GM23338 (cell line): ENCODE measurements at regions not wholly inside any gene's neighbourhood (a gene's known extent, or its start where the extent isn't known, plus 50 kb on each side); places are given as distances from the start of the nearest gene placed in this dataset.

Experiments used
- ATAC-seq: fragments of 200-7000 bp; cut with Tn5 transposase; 3 replicates; pipeline ENCODE4 v1.9.1; 2020
- DNase-seq: peaks from one replicate; pipeline ENCODE4 v3.0.0-alpha.2; 2015; ENCODE audit warnings: low spot score
- H2AFZ ChIP-seq: fragments of 200-600 bp; sonication (generic); 2 replicates; pipeline ENCODE4 v1.8.0; 2016; ENCODE audit warnings: antibody characterized with exemption, mild to moderate bottlenecking, moderate library complexity
- H3F3A ChIP-seq: fragments of 200-600 bp; sonication (generic); replicated peaks from 2 replicates; pipeline ENCODE4 v1.8.0; 2017; ENCODE audit warnings: antibody characterized with exemption, mixed run types, low read depth
- H3K27ac ChIP-seq: fragments of 200-600 bp; sonication (generic); 2 replicates; pipeline ENCODE4 v1.6.1; 2016; ENCODE audit warnings: low read depth
- H3K27me3 ChIP-seq: fragments of 200-600 bp; sonication (generic); 2 replicates; pipeline ENCODE4 v1.8.0; 2016; ENCODE audit warnings: mild to moderate bottlenecking, mixed run types, moderate library complexity; ENCODE audit not compliant: insufficient read depth
- H3K36me3 ChIP-seq: fragments of 200-600 bp; sonication (generic); 2 replicates; pipeline ENCODE4 v1.8.0; 2016; ENCODE audit warnings: mild to moderate bottlenecking; ENCODE audit not compliant: insufficient read depth
- H3K4me1 ChIP-seq: fragments of 200-600 bp; sonication (generic); 2 replicates; pipeline ENCODE4 v1.8.0; 2016; ENCODE audit warnings: mild to moderate bottlenecking, moderate library complexity; ENCODE audit not compliant: insufficient read depth
- H3K4me2 ChIP-seq: fragments of 200-600 bp; sonication (generic); 2 replicates; pipeline ENCODE4 v1.7.1; 2017; ENCODE audit warnings: mixed run types
- H3K4me3 ChIP-seq: fragments of 200-600 bp; sonication (generic); 2 replicates; pipeline ENCODE4 v1.6.1; 2016; ENCODE audit warnings: mixed run types
- H3K79me2 ChIP-seq: fragments of 200-600 bp; sonication (generic); replicated peaks from 2 replicates; pipeline ENCODE4 v1.8.0; 2017; ENCODE audit warnings: mild to moderate bottlenecking; ENCODE audit not compliant: insufficient read depth
- H3K9me2 ChIP-seq: fragments of 200-600 bp; sonication (generic); 2 replicates; pipeline ENCODE4 v1.8.0; 2017; ENCODE audit not compliant: insufficient read depth
- H4K20me1 ChIP-seq: fragments of 200-600 bp; sonication (generic); replicated peaks from 2 replicates; pipeline ENCODE4 v1.8.0; 2017; ENCODE audit warnings: mild to moderate bottlenecking; ENCODE audit not compliant: insufficient read depth
- H3K27ac Mint-ChIP-seq: 2 replicates; pipeline ENCODE4 v1.8.0; 2020; ENCODE audit warnings: inconsistent platforms, mild to moderate bottlenecking, moderate library complexity, mixed read lengths
- H3K27me3 Mint-ChIP-seq: 3 replicates; pipeline ENCODE4 v1.8.0; 2022; ENCODE audit warnings: low read depth, mild to moderate bottlenecking, moderate library complexity, mixed read lengths, inconsistent platforms; ENCODE audit not compliant: insufficient read depth, poor library complexity
- H3K36me3 Mint-ChIP-seq: 3 replicates; pipeline ENCODE4 v1.8.0; 2021; ENCODE audit warnings: low read depth, mild to moderate bottlenecking, inconsistent platforms, moderate library complexity, mixed read lengths
- H3K4me1 Mint-ChIP-seq: 3 replicates; pipeline ENCODE4 v1.8.0; 2020; ENCODE audit warnings: mild to moderate bottlenecking, inconsistent platforms, mixed read lengths
- H3K4me3 Mint-ChIP-seq: 3 replicates; pipeline ENCODE4 v1.8.0; 2021; ENCODE audit warnings: moderate library complexity, mild to moderate bottlenecking, inconsistent platforms, mixed read lengths
- H3K9me3 Mint-ChIP-seq: 3 replicates; pipeline ENCODE4 v1.8.0; 2020; ENCODE audit warnings: moderate library complexity, mild to moderate bottlenecking, inconsistent platforms, mixed read lengths
- CREB1 ChIP-seq: fragments of 250-450 bp; sonication (Bioruptor Pico); IDR thresholded peaks from 2 replicates; pipeline ENCODE4 v1.5.0; 2020; ENCODE audit warnings: low read depth, mild to moderate bottlenecking, moderate library complexity
- CTCF ChIP-seq, 2 experiments: fragments of 200-600 bp in 1 of 2; sonication (generic) in 1 of 2; conservative IDR thresholded peaks; 2 replicates each; pipeline versions ENCODE4 v1.5.1 to v1.6.1; 2016 to 2017; ENCODE audit warnings: antibody characterized with exemption in 2 of 2, low read depth in 2 of 2, mild to moderate bottlenecking in 2 of 2, moderate library complexity in 1 of 2
- EZH2 ChIP-seq: fragments of 200-600 bp; sonication (generic); IDR thresholded peaks from one replicate; pipeline ENCODE4 v1.8.0; 2017; ENCODE audit warnings: antibody characterized with exemption, mild to moderate bottlenecking, low read depth; ENCODE audit not compliant: unreplicated experiment
- EZH2phosphoT487 ChIP-seq: fragments of 200-600 bp; sonication (generic); IDR thresholded peaks from one replicate; pipeline ENCODE4 v1.8.1; 2018; ENCODE audit warnings: antibody characterized with exemption; ENCODE audit not compliant: unreplicated experiment
- JUNB ChIP-seq: IDR thresholded peaks from one replicate; pipeline ENCODE4 v1.6.1; 2016; ENCODE audit warnings: antibody characterized with exemption; ENCODE audit not compliant: unreplicated experiment
- NANOG ChIP-seq: IDR thresholded peaks from 2 replicates; pipeline ENCODE4 v1.6.1; 2016; ENCODE audit warnings: antibody characterized with exemption, borderline replicate concordance
- POLR2AphosphoS5 ChIP-seq: IDR thresholded peaks from 2 replicates; pipeline ENCODE4 v1.6.1; 2016; ENCODE audit warnings: antibody characterized with exemption, low read depth
- STAT1 ChIP-seq: IDR thresholded peaks from one replicate; pipeline ENCODE4 v1.6.1; 2016; ENCODE audit warnings: antibody characterized with exemption; ENCODE audit not compliant: unreplicated experiment
- ZNF114 ChIP-seq: fragments of 250-450 bp; sonication (Bioruptor Pico); IDR thresholded peaks from 2 replicates; pipeline ENCODE4 v1.5.0; 2020; ENCODE audit warnings: mild to moderate bottlenecking, moderate library complexity
- ZNF331 ChIP-seq: fragments of 250-450 bp; sonication (Bioruptor Pico); IDR thresholded peaks from 2 replicates; pipeline ENCODE4 v1.5.0; 2020; ENCODE audit warnings: low read depth, mild to moderate bottlenecking, moderate library complexity
- TF ChIP-seq, protein P1 (sequence below): IDR thresholded peaks from 2 replicates; pipeline ENCODE4 v1.6.1; 2016; ENCODE audit warnings: antibody characterized with exemption
- TF ChIP-seq, protein P2 (sequence below): IDR thresholded peaks from one replicate; pipeline ENCODE4 v1.6.1; 2018; ENCODE audit warnings: antibody characterized with exemption; ENCODE audit not compliant: unreplicated experiment
- TF ChIP-seq, protein P3 (sequence below): fragments of 250-450 bp; sonication (Bioruptor Pico); IDR thresholded peaks from 2 replicates; pipeline ENCODE4 v1.5.0; 2020; ENCODE audit warnings: mild to moderate bottlenecking, moderate library complexity

DNA sequence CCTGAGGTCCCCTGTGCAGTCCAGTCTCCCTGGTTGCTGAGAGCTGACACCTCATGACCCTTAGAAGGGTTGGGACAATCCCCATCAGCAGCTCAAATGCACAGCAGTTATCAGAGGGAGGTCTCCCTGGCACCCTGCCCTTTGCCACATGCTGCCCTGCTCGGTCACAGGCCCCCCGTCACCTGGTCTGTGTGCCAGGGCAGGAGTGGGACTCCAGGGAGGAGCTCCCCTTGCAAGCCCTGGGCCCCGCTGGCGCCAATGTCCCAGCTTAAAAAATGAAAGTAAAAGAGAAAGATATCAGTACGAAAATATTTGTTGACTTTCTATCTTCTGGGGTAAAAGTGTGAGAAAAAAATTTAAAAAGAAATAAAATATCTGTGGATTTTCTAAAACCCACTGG is 68.1 kb upstream of the SLC22A16 start:
- Mint-ChIP-seq H3K27ac (no peak overlapping the region), H3K4me3 (no peak overlapping the region), H3K36me3 (no peaks in the 10 kb centered on the region; the same call in 2 of the 3 replicates), H3K9me3 (peaks cover 14% of the 10 kb centered on the region), H3K4me1 (no peaks in the 10 kb centered on the region), H3K27me3 (peaks cover 5% of the 10 kb centered on the region)
- ATAC-seq, result no peak
- Histone ChIP-seq H3K4me3 (no peak overlapping the region), H3K27me3 (no peaks in the 10 kb centered on the region), H3K9me2 (no peaks in the 10 kb centered on the region), H4K20me1 (no peaks in the 10 kb centered on the region), H3K27ac (no peak overlapping the region), H3K36me3 (no peaks in the 10 kb centered on the region), H3K79me2 (no peaks in the 10 kb centered on the region), H3K4me1 (no peaks in the 10 kb centered on the region), H3F3A (no peaks in the 10 kb centered on the region), H3K4me2 (no peak overlapping the region), H2AFZ (no peak overlapping the region)
- no peak for DNase-seq
- TF ChIP-seq ZNF114, result no peak
- TF ChIP-seq, protein P1, sequence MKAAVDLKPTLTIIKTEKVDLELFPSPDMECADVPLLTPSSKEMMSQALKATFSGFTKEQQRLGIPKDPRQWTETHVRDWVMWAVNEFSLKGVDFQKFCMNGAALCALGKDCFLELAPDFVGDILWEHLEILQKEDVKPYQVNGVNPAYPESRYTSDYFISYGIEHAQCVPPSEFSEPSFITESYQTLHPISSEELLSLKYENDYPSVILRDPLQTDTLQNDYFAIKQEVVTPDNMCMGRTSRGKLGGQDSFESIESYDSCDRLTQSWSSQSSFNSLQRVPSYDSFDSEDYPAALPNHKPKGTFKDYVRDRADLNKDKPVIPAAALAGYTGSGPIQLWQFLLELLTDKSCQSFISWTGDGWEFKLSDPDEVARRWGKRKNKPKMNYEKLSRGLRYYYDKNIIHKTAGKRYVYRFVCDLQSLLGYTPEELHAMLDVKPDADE, result no peak
- TF ChIP-seq NANOG, result no peak
- no peak for TF ChIP-seq POLR2AphosphoS5
- TF ChIP-seq, protein P2, sequence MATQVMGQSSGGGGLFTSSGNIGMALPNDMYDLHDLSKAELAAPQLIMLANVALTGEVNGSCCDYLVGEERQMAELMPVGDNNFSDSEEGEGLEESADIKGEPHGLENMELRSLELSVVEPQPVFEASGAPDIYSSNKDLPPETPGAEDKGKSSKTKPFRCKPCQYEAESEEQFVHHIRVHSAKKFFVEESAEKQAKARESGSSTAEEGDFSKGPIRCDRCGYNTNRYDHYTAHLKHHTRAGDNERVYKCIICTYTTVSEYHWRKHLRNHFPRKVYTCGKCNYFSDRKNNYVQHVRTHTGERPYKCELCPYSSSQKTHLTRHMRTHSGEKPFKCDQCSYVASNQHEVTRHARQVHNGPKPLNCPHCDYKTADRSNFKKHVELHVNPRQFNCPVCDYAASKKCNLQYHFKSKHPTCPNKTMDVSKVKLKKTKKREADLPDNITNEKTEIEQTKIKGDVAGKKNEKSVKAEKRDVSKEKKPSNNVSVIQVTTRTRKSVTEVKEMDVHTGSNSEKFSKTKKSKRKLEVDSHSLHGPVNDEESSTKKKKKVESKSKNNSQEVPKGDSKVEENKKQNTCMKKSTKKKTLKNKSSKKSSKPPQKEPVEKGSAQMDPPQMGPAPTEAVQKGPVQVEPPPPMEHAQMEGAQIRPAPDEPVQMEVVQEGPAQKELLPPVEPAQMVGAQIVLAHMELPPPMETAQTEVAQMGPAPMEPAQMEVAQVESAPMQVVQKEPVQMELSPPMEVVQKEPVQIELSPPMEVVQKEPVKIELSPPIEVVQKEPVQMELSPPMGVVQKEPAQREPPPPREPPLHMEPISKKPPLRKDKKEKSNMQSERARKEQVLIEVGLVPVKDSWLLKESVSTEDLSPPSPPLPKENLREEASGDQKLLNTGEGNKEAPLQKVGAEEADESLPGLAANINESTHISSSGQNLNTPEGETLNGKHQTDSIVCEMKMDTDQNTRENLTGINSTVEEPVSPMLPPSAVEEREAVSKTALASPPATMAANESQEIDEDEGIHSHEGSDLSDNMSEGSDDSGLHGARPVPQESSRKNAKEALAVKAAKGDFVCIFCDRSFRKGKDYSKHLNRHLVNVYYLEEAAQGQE, result no peak
- TF ChIP-seq, protein P3, sequence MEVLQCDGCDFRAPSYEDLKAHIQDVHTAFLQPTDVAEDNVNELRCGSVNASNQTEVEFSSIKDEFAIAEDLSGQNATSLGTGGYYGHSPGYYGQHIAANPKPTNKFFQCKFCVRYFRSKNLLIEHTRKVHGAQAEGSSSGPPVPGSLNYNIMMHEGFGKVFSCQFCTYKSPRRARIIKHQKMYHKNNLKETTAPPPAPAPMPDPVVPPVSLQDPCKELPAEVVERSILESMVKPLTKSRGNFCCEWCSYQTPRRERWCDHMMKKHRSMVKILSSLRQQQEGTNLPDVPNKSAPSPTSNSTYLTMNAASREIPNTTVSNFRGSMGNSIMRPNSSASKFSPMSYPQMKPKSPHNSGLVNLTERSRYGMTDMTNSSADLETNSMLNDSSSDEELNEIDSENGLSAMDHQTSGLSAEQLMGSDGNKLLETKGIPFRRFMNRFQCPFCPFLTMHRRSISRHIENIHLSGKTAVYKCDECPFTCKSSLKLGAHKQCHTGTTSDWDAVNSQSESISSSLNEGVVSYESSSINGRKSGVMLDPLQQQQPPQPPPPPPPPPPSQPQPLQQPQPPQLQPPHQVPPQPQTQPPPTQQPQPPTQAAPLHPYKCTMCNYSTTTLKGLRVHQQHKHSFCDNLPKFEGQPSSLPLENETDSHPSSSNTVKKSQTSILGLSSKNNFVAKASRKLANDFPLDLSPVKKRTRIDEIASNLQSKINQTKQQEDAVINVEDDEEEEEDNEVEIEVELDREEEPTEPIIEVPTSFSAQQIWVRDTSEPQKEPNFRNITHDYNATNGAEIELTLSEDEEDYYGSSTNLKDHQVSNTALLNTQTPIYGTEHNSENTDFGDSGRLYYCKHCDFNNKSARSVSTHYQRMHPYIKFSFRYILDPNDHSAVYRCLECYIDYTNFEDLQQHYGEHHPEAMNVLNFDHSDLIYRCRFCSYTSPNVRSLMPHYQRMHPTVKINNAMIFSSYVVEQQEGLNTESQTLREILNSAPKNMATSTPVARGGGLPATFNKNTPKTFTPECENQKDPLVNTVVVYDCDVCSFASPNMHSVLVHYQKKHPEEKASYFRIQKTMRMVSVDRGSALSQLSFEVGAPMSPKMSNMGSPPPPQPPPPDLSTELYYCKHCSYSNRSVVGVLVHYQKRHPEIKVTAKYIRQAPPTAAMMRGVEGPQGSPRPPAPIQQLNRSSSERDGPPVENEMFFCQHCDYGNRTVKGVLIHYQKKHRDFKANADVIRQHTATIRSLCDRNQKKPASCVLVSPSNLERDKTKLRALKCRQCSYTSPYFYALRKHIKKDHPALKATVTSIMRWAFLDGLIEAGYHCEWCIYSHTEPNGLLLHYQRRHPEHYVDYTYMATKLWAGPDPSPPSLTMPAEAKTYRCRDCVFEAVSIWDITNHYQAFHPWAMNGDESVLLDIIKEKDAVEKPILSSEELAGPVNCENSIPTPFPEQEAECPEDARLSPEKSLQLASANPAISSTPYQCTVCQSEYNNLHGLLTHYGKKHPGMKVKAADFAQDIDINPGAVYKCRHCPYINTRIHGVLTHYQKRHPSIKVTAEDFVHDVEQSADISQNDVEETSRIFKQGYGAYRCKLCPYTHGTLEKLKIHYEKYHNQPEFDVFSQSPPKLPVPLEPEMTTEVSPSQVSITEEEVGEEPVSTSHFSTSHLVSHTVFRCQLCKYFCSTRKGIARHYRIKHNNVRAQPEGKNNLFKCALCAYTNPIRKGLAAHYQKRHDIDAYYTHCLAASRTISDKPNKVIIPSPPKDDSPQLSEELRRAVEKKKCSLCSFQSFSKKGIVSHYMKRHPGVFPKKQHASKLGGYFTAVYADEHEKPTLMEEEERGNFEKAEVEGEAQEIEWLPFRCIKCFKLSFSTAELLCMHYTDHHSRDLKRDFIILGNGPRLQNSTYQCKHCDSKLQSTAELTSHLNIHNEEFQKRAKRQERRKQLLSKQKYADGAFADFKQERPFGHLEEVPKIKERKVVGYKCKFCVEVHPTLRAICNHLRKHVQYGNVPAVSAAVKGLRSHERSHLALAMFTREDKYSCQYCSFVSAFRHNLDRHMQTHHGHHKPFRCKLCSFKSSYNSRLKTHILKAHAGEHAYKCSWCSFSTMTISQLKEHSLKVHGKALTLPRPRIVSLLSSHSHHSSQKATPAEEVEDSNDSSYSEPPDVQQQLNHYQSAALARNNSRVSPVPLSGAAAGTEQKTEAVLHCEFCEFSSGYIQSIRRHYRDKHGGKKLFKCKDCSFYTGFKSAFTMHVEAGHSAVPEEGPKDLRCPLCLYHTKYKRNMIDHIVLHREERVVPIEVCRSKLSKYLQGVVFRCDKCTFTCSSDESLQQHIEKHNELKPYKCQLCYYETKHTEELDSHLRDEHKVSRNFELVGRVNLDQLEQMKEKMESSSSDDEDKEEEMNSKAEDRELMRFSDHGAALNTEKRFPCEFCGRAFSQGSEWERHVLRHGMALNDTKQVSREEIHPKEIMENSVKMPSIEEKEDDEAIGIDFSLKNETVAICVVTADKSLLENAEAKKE (CRISPR knock-in tag), result no peak
- no peak for TF ChIP-seq ZNF331 (CRISPR knock-in tag)
- TF ChIP-seq EZH2phosphoT487, result no peak
- no peak for TF ChIP-seq JUNB
- TF ChIP-seq CTCF (conservative IDR thresholded peaks at IDR 0.05; ENCODE audit: low read depth in 2 of 2), result no peak
- TF ChIP-seq EZH2, result no peak
- TF ChIP-seq STAT1, result no peak
- no peak for TF ChIP-seq CREB1 (CRISPR knock-in tag)
